ENCODE measurements at regions not wholly inside any gene's neighbourhood (a gene's known extent, or its start where the extent isn't known, plus 50 kb on each side); places are given as distances from the start of the nearest gene placed in this dataset.

DNA sequence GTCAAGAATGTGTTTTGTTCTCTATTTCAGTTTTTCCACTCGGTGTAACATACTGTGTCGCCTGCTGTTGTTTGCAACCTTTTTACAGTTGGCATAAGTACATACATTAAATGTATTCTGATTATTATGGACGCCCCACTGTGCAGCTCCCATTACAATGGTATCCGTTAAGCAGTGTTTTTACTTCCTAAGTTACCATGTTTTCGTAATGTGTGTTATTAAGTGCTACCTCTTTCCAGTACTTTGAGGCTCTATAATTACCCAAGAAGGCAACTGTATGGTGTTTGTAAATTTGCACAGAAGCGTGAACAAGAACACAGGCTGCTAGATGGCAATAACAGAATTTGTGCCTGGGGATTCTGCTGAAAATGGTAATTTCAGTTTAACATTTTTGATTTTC is 568.0 kb upstream of the MARCKS start:
- DNase-seq (ENCODE audit: low read depth): no peak
- H3K4me3 ChIP-seq (ENCODE audit: low read depth, low read length): no peak overlapping the region
- TF ChIP-seq, protein P1, sequence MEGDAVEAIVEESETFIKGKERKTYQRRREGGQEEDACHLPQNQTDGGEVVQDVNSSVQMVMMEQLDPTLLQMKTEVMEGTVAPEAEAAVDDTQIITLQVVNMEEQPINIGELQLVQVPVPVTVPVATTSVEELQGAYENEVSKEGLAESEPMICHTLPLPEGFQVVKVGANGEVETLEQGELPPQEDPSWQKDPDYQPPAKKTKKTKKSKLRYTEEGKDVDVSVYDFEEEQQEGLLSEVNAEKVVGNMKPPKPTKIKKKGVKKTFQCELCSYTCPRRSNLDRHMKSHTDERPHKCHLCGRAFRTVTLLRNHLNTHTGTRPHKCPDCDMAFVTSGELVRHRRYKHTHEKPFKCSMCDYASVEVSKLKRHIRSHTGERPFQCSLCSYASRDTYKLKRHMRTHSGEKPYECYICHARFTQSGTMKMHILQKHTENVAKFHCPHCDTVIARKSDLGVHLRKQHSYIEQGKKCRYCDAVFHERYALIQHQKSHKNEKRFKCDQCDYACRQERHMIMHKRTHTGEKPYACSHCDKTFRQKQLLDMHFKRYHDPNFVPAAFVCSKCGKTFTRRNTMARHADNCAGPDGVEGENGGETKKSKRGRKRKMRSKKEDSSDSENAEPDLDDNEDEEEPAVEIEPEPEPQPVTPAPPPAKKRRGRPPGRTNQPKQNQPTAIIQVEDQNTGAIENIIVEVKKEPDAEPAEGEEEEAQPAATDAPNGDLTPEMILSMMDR (IDR thresholded peaks at IDR 0.05; ENCODE audit: control insufficient read depth, extremely low read depth, insufficient read depth): no peak

DNA sequence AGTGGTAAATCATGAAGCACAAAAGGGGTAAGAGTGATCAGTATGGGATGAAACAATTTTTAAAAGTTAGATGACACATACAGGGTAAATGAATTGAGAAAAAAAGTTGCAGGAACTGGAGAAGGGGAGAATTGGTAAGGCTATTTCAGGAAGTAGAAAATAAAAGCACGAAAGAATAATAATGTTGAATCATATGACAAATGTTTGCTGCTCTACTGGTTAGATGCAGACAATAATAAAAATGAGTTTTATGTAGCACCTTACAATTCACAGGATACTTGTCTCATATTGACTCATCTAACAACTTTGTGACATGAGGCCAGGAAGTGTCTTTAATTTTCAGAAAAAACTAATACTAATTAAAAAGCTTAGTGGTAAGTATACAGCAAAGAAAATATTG is 566.5 kb upstream of the MARCKS start:
- TF ChIP-seq, protein P1 (IDR thresholded peaks at IDR 0.05; ENCODE audit: control insufficient read depth, extremely low read depth, insufficient read depth): no peak
- no peak overlapping the region for H3K4me3 ChIP-seq (ENCODE audit: low read depth, low read length)
- no peak for DNase-seq (ENCODE audit: low read depth)

DNA sequence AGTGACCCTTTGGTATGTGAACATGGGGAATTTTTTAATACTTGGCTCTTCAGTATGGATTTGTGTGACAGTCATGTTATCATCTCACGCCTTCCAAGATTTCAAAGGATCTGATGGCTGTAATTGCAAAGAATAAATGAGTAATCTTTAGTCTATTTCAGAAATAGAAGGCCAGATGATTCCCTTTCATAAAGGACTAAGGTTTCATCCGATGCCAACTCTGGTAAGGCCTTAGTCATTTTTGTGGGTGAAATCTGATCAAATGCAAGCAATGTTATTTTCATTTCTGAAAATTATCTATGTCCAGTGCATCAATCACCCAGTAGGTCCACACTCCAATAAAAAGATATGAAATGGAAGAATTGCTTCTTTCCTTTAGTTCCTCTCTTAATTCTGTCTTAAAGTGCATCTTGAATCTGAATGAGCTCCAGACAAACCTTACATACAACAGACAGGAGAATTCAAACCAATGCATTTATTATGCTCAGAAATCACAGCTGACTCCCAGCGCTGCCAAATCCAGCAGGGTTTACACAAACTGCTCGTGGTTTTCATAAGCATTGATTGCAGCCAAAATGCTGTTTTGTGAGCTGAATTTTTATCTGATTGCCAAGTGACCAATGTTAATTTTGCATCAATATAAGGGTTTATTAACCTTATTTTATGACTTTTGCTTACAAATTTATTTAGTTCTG is 565.2 kb upstream of the MARCKS start:
- TF ChIP-seq, protein P1 (IDR thresholded peaks at IDR 0.05; ENCODE audit: control insufficient read depth, extremely low read depth, insufficient read depth): no peak
- no peak for DNase-seq (ENCODE audit: low read depth)
- H3K4me3 ChIP-seq (ENCODE audit: low read depth, low read length): no peak overlapping the region

DNA sequence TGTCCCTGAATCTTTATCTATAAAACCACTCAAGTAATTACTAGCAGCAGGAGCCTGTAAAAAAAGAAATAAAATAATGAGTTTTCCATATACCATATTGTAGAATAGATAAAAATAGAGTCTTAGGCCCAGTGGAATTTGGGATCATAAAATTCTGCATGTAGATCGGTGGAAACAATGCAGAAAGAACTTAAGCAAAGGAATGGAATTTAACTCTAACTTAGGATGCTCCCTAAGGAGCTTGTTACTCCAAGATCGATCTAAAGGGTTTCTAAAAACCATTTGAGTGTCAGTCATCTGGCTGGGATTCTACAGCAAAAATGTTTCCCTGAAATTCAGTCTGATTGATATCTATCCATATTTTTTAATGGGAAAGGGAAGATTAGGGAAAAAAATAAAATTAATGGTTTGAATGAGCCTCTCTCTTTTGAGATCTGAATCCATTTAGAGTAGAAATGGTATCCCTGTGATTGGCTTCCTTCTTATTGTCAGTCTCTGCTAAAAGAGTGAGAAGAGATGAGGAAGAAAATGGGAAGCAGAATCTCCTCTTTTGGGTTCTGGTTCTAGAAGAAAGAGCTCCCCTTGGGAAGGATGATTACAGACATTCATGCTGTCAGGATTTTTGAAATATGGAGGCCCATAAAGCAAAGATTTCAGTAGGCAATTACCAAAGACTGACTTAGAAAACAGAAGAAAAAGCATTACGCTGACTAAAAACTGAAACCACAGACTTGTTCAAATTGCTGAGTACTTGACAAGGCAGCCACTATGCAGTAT is 564.3 kb upstream of the MARCKS start:
- TF ChIP-seq, protein P1 (IDR thresholded peaks at IDR 0.05; ENCODE audit: control insufficient read depth, extremely low read depth, insufficient read depth): no peak
- DNase-seq (ENCODE audit: low read depth): no peak
- H3K4me3 ChIP-seq (ENCODE audit: low read depth, low read length): no peak overlapping the region

DNA sequence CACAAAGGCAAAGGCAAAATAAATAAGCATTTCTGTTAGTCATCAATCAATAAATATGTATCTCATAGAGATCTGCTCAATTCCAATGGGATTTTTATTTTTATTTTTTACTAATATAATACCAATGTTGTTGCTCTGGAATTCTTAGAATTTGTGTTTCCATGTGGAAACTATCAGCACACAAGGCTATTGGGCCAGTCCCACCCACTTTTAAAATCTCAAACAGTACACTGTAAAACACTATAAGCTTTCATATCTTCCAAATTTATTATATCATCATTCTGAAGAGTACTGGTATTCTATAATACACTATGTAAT is 563.8 kb upstream of the MARCKS start:
- no peak for DNase-seq (ENCODE audit: low read depth)
- TF ChIP-seq, protein P1 (IDR thresholded peaks at IDR 0.05; ENCODE audit: control insufficient read depth, extremely low read depth, insufficient read depth): no peak
- H3K4me3 ChIP-seq (ENCODE audit: low read depth, low read length): no peak overlapping the region

DNA sequence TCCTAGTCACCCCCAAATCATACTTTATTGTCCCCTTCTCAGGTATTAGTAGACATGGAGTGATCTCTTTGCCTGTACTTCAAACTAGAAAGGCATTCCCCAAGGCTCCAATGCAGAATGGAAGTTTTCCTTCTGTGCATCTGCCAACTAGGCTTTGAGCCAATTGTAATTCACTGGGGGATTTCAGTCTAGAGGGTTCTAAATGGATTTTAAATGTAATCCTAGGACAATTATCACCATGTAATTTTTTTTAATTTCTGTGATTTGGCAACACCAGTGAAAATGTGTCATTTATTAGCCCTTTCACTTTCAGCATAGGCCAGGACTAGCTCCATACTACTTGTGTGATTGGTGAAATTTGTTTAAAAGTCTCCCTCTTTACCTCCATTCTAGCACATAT is 557.6 kb upstream of the MARCKS start:
- TF ChIP-seq, protein P1 (IDR thresholded peaks at IDR 0.05; ENCODE audit: control insufficient read depth, extremely low read depth, insufficient read depth): no peak
- no peak overlapping the region for H3K4me3 ChIP-seq (ENCODE audit: low read depth, low read length)
- no peak for DNase-seq (ENCODE audit: low read depth)
